K562 (cell line): ENCODE measurements at regions not wholly inside any gene's neighbourhood (a gene's known extent, or its start where the extent isn't known, plus 50 kb on each side); places are given as distances from the start of the nearest gene placed in this dataset.
A peak's percentile ranks its signal among the peaks of the same experiment; 100 is the strongest.

Source experiments
- ARID3B ChIP-seq: fragments of 250-450 bp; sonication (Bioruptor Pico); IDR thresholded peaks from 2 replicates; pipeline ENCODE4 v1.4.0; 2020; ENCODE audit warnings: borderline replicate concordance
- COPS2 ChIP-seq: fragments of 450-650 bp; conservative IDR thresholded peaks from 2 replicates; pipeline ENCODE4 v1.6.1; 2016; ENCODE audit warnings: mild to moderate bottlenecking, moderate library complexity
- HDGF ChIP-seq: fragments of 450-650 bp; IDR thresholded peaks from 2 replicates; pipeline ENCODE4 v1.6.1; 2016
- LCOR ChIP-seq: sonication (generic); formaldehyde crosslinking; IDR thresholded peaks from 2 replicates; pipeline ENCODE4 v1.8.0; 2022; ENCODE audit warnings: mild to moderate bottlenecking, missing genetic modification reagents
- SMARCC2 ChIP-seq: fragments of 450-650 bp; IDR thresholded peaks from 2 replicates; pipeline ENCODE4 v1.6.1; 2017; ENCODE audit warnings: antibody characterized with exemption, moderate library complexity, mild to moderate bottlenecking, low read depth
- ZBTB40 ChIP-seq, 2 experiments: fragments of 450-650 bp in 1 of 2; sonication (generic) in 1 of 2; formaldehyde crosslinking in 1 of 2; IDR thresholded peaks; 2 replicates each; pipeline versions ENCODE4 v1.7.1 to v1.9.0; 2016 to 2022; ENCODE audit warnings: inconsistent platforms in 1 of 2, mild to moderate bottlenecking in 1 of 2, missing genetic modification reagents in 1 of 2
- TF ChIP-seq, protein P1 (sequence below): fragments of 450-650 bp; IDR thresholded peaks from 2 replicates; pipeline ENCODE4 v1.6.1; 2017; ENCODE audit warnings: antibody characterized with exemption, mild to moderate bottlenecking
- TF ChIP-seq, protein P2 (sequence below): sonication (generic); formaldehyde crosslinking; IDR thresholded peaks from 2 replicates; pipeline ENCODE4 v1.8.1; 2022; ENCODE audit warnings: missing genetic modification reagents

GRCh38 chr1:8122160-8122476 is 96.0 kb upstream of the ERRFI1 start (continued):
- TF ChIP-seq, protein P1, sequence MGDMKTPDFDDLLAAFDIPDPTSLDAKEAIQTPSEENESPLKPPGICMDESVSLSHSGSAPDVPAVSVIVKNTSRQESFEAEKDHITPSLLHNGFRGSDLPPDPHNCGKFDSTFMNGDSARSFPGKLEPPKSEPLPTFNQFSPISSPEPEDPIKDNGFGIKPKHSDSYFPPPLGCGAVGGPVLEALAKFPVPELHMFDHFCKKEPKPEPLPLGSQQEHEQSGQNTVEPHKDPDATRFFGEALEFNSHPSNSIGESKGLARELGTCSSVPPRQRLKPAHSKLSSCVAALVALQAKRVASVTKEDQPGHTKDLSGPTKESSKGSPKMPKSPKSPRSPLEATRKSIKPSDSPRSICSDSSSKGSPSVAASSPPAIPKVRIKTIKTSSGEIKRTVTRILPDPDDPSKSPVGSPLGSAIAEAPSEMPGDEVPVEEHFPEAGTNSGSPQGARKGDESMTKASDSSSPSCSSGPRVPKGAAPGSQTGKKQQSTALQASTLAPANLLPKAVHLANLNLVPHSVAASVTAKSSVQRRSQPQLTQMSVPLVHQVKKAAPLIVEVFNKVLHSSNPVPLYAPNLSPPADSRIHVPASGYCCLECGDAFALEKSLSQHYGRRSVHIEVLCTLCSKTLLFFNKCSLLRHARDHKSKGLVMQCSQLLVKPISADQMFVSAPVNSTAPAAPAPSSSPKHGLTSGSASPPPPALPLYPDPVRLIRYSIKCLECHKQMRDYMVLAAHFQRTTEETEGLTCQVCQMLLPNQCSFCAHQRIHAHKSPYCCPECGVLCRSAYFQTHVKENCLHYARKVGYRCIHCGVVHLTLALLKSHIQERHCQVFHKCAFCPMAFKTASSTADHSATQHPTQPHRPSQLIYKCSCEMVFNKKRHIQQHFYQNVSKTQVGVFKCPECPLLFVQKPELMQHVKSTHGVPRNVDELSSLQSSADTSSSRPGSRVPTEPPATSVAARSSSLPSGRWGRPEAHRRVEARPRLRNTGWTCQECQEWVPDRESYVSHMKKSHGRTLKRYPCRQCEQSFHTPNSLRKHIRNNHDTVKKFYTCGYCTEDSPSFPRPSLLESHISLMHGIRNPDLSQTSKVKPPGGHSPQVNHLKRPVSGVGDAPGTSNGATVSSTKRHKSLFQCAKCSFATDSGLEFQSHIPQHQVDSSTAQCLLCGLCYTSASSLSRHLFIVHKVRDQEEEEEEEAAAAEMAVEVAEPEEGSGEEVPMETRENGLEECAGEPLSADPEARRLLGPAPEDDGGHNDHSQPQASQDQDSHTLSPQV: peak; percentile 98
- no peak for TF ChIP-seq SMARCC2
- no peak for TF ChIP-seq ARID3B (CRISPR knock-in tag)
- TF ChIP-seq COPS2: no peak
- no peak for TF ChIP-seq HDGF
- no peak for TF ChIP-seq LCOR
- TF ChIP-seq, protein P2, sequence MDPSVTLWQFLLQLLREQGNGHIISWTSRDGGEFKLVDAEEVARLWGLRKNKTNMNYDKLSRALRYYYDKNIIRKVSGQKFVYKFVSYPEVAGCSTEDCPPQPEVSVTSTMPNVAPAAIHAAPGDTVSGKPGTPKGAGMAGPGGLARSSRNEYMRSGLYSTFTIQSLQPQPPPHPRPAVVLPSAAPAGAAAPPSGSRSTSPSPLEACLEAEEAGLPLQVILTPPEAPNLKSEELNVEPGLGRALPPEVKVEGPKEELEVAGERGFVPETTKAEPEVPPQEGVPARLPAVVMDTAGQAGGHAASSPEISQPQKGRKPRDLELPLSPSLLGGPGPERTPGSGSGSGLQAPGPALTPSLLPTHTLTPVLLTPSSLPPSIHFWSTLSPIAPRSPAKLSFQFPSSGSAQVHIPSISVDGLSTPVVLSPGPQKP (CRISPR knock-in tag): no peak
- no peak for TF ChIP-seq ZBTB40 (IDR thresholded peaks at IDR 0.05)
- TF ChIP-seq ZBTB40 (CRISPR knock-in tag; IDR thresholded peaks at IDR 0.05): no peak
